Left forelimb (tissue), 1 donor: ENCODE measurements at regions not wholly inside any gene's neighbourhood (a gene's known extent, or its start where the extent isn't known, plus 50 kb on each side); places are given as distances from the start of the nearest gene placed in this dataset.
"Not testable (repeated sequence)": the region's sequence is repeated elsewhere in the genome, so short reads cannot be mapped to it uniquely, and the experiment has no call there.

Experiments
- DNase-seq: peaks from one replicate; pipeline ENCODE4 v3.0.0-alpha.2; 2018; ENCODE audit warnings: low spot score

DNA sequence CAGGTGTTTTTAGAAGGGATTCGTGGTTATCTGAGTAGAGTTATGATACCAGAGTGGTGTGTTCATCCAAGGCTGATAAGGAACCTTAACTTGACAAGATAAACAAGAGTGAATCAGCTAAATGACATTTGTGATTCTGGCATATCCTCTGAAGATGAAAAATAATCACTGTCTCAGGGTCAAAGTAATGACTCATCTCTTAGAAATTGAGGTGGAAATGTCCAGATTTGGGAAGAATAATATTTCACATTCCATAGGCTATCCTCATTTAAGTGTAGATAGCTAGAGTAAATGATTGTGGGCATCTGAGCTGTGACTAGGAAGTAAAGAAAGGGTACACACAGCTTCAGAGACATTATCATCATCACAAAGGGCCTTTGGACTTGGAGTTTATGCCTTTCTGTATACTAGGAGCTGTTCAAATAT is 255.7 kb downstream of the GJA1 start:
- no peak for DNase-seq

- no peak for DNase-seq
Measured at GRCh38 chr6:121694389-121694788, 258.9 kb downstream of the GJA1 start.

DNA sequence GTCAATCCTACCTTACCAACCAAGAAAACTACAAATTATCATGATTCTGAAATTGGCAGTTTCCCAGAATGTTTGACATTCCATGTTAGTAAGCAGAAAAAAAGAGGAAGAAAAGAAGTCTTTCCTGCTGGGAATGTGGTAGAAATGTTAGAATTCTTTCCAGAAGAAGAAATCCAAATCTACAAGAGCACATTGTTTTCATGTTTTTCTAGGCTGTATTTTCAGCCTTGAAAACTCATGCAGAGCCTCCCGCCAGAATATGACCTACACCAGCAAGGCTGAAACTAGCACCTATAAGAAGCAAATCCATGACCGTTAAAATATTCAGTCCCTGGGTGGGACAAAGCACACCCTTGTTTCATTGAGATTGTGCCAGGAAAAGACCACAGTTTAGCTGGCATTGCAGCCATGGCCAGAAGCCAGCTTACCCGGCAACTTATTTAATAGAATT is 259.4 kb downstream of the GJA1 start:
- DNase-seq: no peak

GRCh38 chr6:121695329-121695728 is 259.9 kb downstream of the GJA1 start:
- no peak for DNase-seq

DNA sequence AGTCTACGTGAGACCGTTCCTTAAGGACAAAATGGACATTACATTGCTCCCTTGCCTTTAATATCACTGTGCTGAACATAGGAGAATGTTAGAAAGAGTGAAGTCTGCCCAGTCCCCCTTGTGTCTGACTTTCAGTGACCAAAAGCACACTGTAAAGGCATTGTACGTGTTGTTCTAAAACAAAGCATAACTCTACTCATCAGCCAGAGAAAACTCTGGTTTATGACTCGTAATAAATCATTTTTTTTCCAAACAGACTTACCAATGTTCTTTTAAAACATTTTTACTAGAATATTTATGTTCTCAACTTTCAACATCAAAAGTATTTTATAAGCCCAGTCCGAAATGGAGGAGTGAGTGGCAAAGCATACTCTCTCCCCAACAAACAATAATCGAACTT is 262.5 kb downstream of the GJA1 start:
- no peak for DNase-seq

- no peak for DNase-seq
Measured at GRCh38 chr6:121698617-121699016, 263.2 kb downstream of the GJA1 start.

- DNase-seq: not testable (repeated sequence)
Measured at GRCh38 chr6:121703129-121703528, 267.7 kb downstream of the GJA1 start.

- no peak for DNase-seq
Measured at GRCh38 chr6:121711472-121711871, 276.0 kb downstream of the GJA1 start.

DNA sequence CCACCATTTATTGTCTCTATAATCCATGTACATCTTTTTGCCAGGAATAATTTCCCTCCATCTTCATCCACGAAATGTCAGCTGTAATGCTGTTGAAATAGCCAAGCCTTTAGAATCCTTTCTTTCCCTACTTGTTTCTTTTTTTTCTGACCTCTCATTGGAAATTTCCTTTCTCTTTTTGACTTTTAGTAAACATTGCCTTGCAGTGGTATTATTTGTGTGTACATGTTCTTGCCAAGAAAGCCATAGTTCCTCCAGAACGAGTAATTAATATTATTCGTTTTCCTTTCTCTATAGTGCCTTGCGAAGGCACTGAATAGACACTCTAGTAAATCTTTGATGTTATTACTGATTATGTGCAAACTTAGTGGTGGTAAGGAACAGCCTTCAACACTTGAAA is 282.2 kb downstream of the GJA1 start:
- DNase-seq: no peak

DNA sequence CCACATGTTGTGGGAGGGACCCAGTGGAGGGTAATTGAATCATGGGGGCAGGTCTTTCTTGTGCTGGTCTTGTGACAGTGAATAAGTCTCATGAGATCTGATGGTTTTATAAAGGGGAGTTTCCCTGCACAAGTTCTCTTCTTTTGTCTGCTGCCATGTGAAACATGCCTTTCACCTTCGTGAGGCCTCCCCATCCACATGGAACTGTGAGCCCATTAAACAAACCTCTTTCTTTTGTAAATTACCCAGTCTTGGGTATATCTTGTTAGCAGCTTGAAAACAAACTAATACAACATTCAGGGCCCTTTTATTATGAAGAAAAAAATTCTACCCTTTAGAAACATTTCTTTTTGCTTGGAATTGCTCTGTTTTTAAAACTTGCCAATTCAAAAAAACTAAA is 285.4 kb downstream of the GJA1 start:
- not testable (repeated sequence) for DNase-seq

- no peak for DNase-seq
Measured at GRCh38 chr6:121723623-121724022, 288.2 kb downstream of the GJA1 start.

GRCh38 chr6:121724576-121724975 is 289.1 kb downstream of the GJA1 start:
- DNase-seq: no peak

DNA sequence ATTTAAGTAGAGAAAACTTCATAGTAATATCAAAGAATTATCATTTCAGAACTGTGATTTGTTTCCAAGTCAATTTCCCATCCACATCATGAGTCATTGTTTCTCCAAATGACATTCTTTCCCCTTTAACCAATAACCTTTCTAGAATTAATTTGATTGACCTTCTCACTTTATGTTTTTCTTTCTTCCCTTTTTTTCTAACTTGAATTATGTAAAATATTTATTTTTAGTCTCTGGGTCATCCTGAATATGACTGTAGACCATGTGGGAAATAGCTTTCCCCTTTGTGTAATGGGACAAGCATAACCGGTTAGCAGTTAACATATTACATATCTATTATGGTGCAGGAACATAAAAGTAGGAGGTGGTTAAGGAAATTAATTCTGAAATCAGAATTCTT is 291.1 kb downstream of the GJA1 start:
- no peak for DNase-seq

DNA sequence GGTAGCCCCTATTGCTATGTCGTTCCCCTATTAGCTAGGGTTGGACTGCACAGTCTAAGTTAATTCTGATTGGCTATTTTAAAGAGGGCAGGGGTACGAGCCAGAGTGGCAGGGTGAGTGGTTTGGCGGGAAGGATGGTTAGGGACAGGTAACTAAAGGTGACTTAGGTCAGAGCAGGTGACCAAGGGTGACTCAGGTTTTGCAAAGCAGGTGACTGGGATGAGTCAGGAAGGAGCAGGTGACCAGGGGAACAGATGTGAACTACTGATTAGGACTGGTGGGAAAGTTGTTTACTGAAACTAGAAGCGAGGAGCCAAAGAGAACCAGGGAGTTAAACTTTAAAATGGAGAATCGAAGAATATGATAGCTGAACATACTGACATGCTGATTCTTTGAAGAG is 295.2 kb downstream of the GJA1 start:
- no peak for DNase-seq

DNA sequence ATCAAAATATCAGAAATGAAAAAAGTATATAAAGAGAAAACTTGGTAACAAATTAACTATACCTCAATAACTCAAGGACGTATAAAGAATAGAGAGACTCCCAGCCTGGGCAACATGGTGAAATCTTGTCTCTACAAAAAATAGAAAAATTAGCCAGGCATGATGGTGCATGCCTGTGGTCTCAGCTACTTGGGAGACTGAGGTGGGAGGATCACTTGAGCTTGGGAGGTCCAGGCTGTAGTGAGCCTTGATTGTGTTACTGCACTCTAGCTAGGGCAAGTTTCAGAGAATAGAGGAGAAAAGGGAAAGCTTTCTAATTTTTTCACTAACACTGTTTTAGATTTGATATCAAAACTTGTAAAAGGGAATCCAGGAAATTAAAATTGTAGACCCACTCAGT is 295.9 kb downstream of the GJA1 start:
- DNase-seq: no peak

- no peak for DNase-seq
Measured at GRCh38 chr6:121732641-121733040, 297.2 kb downstream of the GJA1 start.

DNA sequence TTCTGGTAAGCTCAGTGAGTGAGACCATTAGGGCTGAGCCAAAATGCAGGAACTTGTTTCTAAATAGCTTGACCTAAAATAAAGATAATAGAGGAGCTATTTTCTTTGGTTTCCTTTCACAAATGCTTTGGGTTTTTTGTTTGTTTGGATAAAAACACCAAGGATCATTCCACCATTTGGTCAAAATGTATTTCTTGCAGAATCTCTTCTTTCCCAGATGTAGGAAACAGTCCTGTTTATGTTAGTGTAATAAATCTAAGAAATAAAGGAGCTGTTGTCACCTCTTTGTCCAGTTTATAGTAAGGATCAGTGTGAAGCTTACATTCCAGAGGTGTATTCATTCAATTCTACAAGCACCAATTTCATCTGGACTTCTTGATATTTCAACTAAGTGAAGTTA is 297.8 kb downstream of the GJA1 start:
- DNase-seq: no peak

GRCh38 chr6:121740188-121740587 is 304.7 kb downstream of the GJA1 start:
- not testable (repeated sequence) for DNase-seq

DNA sequence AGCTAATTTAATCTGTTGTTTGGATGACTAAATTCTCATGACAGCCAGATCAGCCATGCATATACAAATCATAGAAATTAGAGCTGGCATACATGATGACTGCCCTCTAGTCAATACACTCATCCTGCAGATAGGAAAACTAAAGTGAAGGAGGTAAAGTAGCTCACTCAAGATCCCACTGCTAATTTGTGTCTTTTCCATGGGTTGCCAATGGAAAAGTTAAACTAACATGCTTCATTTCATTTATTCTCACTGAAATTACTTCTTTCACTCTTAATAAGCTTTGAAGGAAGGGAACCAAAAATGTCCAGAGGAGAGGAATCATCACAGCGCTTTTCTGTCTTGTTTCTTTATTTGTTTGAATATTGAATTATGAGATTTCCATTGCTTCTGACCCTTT is 308.2 kb downstream of the GJA1 start:
- DNase-seq: no peak

DNA sequence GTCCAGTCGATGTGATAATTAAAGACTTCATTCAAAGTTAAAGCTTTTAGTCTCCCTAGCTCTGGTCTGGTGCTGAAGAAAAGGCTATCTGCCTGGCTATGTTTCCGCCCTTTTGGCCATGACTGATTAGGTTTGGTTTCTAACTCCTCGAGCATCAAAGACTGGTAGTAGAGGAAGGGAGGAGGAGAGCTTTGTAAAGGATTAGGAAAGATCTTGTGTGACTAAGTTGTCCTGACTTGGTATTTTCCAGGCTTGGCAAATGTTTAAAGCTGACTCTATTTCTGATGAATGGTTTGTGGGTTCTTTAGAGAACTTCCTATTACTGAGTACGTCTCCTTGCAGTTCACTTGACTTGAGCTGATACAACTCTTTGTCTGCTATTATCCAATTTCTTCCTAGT is 312.9 kb downstream of the GJA1 start:
- DNase-seq: no peak

DNA sequence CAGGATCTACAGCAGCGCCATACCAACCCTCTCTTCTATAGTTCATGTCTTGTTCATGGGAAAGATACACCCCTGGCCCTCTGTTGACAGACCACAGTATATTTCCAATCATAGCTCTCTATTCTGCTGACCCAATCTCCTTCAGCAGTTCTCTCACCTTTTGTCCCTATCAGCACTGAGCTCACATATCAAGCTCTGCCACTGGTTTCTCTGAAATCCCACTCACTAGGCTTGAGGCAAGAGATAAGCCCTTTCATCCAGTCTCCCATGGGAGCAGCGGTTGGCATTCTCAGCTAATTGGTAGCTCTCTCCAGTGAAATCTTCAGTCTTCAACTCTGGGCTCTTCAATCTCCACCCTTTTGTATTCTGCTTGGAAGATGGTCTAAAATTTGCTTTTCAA is 313.4 kb downstream of the GJA1 start:
- DNase-seq: no peak

DNA sequence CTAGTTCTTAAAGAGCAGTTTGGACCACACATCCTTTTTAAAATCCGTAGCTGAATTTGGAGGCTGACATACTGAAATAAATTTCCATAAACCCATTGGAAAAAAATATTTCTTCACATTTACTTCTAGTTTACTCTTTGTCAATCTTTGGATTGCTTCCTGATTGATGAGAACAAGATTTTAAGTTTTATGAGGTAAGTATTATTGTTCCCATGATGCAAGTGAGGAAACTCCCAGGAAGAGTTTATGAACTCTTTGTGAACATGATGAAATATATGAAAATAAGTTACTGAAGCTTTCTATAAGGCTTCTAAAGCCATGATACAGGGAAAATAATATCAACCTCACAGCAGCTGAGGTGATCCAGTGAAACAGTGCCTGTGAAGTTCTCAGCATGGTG is 320.0 kb downstream of the GJA1 start:
- DNase-seq: no peak

GRCh38 chr6:121756666-121757065 is 321.2 kb downstream of the GJA1 start:
- no peak for DNase-seq

- no peak for DNase-seq
Measured at GRCh38 chr6:121759370-121759769, 323.9 kb downstream of the GJA1 start.

DNA sequence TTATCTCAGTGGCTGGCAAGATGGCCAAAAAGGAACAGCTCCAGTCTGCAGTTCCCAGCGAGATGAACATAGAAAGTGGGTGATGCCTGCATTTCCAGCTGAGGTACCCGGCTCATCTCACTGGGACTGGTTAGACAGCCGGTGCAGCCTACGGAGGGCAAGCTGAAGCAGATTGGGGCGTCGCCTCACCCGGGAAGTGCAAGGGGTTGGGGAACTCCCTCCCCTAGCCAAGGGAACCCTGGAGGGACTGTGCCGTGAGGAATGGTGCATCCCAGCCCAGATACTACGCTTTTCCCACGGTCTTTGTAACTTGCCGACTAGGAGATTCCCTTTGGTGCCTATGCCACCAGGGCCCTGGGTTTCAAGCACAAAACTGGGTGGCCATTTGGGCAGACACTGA is 324.7 kb downstream of the GJA1 start:
- no peak for DNase-seq
